Esophagus muscularis mucosa (tissue), 4 donors: ENCODE measurements at regions not wholly inside any gene's neighbourhood (a gene's known extent, or its start where the extent isn't known, plus 50 kb on each side); places are given as distances from the start of the nearest gene placed in this dataset.
A peak's percentile ranks its signal among the peaks of the same experiment; 100 is the strongest.
"Not testable (repeated sequence)": the region's sequence is repeated elsewhere in the genome, so short reads cannot be mapped to it uniquely, and the experiment has no call there.

Experiments
- DNase-seq: peaks from one replicate; pipeline ENCODE4 v3.0.0-alpha.2; 2017; ENCODE audit errors: extremely low spot score
- H3K27ac ChIP-seq, 4 donors: fragments of 200-600 bp; sonication (generic); replicated peaks in 1 of 4; 1 replicate in 3 of 4; 2 replicates in 1 of 4; pipeline ENCODE4 v1.5.1; 2016 to 2019; ENCODE audit warnings: mild to moderate bottlenecking in 1 of 4
- H3K27me3 ChIP-seq, 4 donors: fragments of 200-600 bp; sonication (generic); one replicate each; pipeline versions ENCODE4 v1.5.1 to v1.6.0; 2016 to 2019
- H3K36me3 ChIP-seq, 4 donors: fragments of 200-600 bp; sonication (generic); one replicate each; pipeline ENCODE4 v1.5.1; 2016 to 2019
- H3K4me1 ChIP-seq, 4 donors: fragments of 200-600 bp; sonication (generic); one replicate each; pipeline ENCODE4 v1.5.1; 2016 to 2019
- H3K4me3 ChIP-seq, 4 donors: fragments of 200-600 bp; sonication (generic); 1 replicate in 2 of 4; 2 replicates in 2 of 4; pipeline ENCODE4 v1.5.1; 2016 to 2019; ENCODE audit warnings: mild to moderate bottlenecking in 4 of 4, moderate library complexity in 1 of 4
- H3K9me3 ChIP-seq, 4 donors: fragments of 200-600 bp; sonication (generic); 1 replicate in 3 of 4; 2 replicates in 1 of 4; pipeline ENCODE4 v1.5.1; 2016 to 2019
- CTCF ChIP-seq, 3 experiments: fragments of 200-600 bp in 2 of 3; fragments of 450-650 bp in 1 of 3; sonication (generic) in 2 of 3; IDR thresholded peaks; one replicate each; pipeline ENCODE4 v1.5.1; 2017 to 2019; ENCODE audit warnings: antibody characterized with exemption in 3 of 3, mild to moderate bottlenecking in 2 of 3, moderate library complexity in 1 of 3
- EP300 ChIP-seq: sonication (generic); formaldehyde crosslinking; IDR thresholded peaks from one replicate; pipeline ENCODE4 v1.6.1; 2017; ENCODE audit warnings: antibody characterized with exemption
- POLR2A ChIP-seq: fragments of 450-650 bp; IDR thresholded peaks from one replicate; pipeline ENCODE4 v1.6.1; 2017; ENCODE audit warnings: antibody characterized with exemption, moderate library complexity, mild to moderate bottlenecking, low read depth
- POLR2AphosphoS5 ChIP-seq, 2 donors: sonication (generic); formaldehyde crosslinking; IDR thresholded peaks; one replicate each; pipeline ENCODE4 v1.6.1; 2017; ENCODE audit warnings: antibody characterized with exemption in 2 of 2
- WGBS: methylation state at CpG from one replicate; pipeline ENCODE4 v1.1.5; 2018; 5-methylcytosine and 5-hydroxymethylcytosine counted together
- intact Hi-C: fragments of 100-400 bp; cut with DNase I; formaldehyde crosslinking; loops from one replicate; pipeline ENCODE4 v1.15.1; 2023

GRCh38 chr7:27453702-27454405 is 208.8 kb downstream of the HIBADH start:
- DNase-seq: peak; percentile 87
- peaks cover 0 to 3% (median 0%) of the 10 kb centered on the region in 4 donors for H3K4me1 ChIP-seq
- H3K9me3 ChIP-seq: no peaks in the 10 kb centered on the region
- intact Hi-C loops: no loop called here
- no peaks in the 10 kb centered on the region for H3K36me3 ChIP-seq
- TF ChIP-seq EP300: no peak
- TF ChIP-seq CTCF (IDR thresholded peaks at IDR 0.05): no peak
- no peak for TF ChIP-seq POLR2AphosphoS5 (IDR thresholded peaks at IDR 0.05)
- no peak for TF ChIP-seq POLR2A
- H3K27ac ChIP-seq: no peak overlapping the region
- H3K4me3 ChIP-seq: no peak overlapping the region
- 66% methylated on average over 8 of the region's 8 CpGs for WGBS
- peaks cover 0 to 6% (median 0%) of the 10 kb centered on the region in 4 donors for H3K27me3 ChIP-seq

DNA sequence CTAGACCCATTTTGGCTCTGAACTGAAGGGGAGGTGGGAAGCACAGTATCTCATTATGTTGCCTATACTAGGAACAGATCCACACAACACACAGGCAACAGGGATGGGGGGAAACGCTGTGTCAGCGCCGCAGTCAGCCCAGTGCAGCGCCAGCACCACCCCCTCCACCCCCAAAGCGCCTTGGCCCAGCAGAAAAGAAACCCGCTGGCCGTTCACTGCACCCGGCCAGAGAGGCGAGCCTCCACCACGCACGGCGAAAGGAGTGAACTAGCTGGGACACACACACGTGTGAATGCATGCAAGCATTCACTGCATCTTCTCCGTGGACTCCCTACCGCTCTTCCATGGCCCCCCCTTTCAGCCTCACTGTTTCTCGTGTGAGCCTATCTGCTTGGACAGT is 205.6 kb downstream of the HIBADH start:
- peak overlapping the region in 1 of 4 donors; percentile 7 for H3K4me3 ChIP-seq
- intact Hi-C loops, H3K36me3 ChIP-seq, H3K9me3 ChIP-seq, H3K27me3 ChIP-seq, DNase-seq, H3K4me1 ChIP-seq, H3K27ac ChIP-seq: not testable (repeated sequence)
- 82% methylated on average over 11 of the region's 16 CpGs for WGBS

GRCh38 chr7:27457603-27458565 is 204.8 kb downstream of the HIBADH start:
- H3K9me3 ChIP-seq, DNase-seq, H3K36me3 ChIP-seq, intact Hi-C loops, H3K27ac ChIP-seq, H3K4me1 ChIP-seq: not testable (repeated sequence)
- H3K4me3 ChIP-seq: peak overlapping the region in 1 of 4 donors; percentile 7
- WGBS: 76% methylated on average over 28 of the region's 35 CpGs
- peaks cover 0 to 12% (median 0%) of the 10 kb centered on the region in 4 donors for H3K27me3 ChIP-seq

DNA sequence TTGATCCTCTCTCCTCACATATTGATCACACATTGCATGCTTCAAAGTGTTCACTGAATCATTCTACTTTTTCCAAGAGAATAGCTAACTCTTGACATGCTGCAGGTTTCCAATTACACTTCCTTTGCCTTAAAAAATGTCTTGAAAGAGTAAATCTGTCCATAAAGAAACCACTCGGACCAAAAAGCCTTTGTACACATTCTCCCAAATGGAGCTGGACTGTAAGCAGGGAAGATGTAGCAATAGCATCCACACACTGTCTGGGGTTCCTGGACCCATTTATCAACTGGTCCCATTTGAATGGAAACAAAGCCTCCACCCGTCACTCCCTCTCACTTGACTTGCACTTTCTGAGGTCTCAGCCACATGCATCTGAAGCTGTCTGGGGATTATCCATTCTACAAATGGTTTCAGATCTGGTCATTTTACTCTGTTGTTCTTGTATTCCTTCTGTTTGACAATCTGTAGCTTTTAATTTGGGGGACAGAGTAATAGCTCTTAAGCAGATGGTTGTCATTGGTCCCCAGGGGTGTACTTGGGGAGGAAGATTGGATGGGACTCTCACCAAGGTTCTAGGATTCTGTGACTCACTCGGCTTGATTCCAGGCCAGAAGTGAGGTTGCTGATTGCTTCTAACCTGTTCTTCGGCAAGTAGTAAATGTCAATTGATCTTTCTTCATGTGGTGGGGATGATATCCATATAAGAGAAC is 203.5 kb downstream of the HIBADH start:
- Histone ChIP-seq H3K36me3 (no peaks in the 10 kb centered on the region), H3K4me3 (no peak overlapping the region), H3K4me1 (peaks cover 0 to 5% (median 2%) of the 10 kb centered on the region in 4 donors), H3K9me3 (no peaks in the 10 kb centered on the region), H3K27me3 (peaks cover 0 to 14% (median 0%) of the 10 kb centered on the region in 4 donors), H3K27ac (peak overlapping the region in 3 of 4 donors; percentile 22 to 28 (median 27))
- no peak for DNase-seq
- intact Hi-C loops: no loop called here
- WGBS: 76% methylated on average over 4 of the region's 4 CpGs
- no peak for TF ChIP-seq EP300
- TF ChIP-seq POLR2AphosphoS5 (IDR thresholded peaks at IDR 0.05): no peak
- no peak for TF ChIP-seq CTCF (IDR thresholded peaks at IDR 0.05)
- TF ChIP-seq POLR2A: no peak

GRCh38 chr7:27459731-27460053 is 203.0 kb downstream of the HIBADH start:
- Histone ChIP-seq H3K36me3 (no peaks in the 10 kb centered on the region), H3K4me1 (peaks cover 0 to 5% (median 2%) of the 10 kb centered on the region in 4 donors), H3K27ac (peak overlapping the region in 1 of 4 donors; percentile 28), H3K4me3 (no peak overlapping the region), H3K9me3 (no peaks in the 10 kb centered on the region), H3K27me3 (peaks cover 0 to 16% (median 0%) of the 10 kb centered on the region in 4 donors)
- DNase-seq: no peak
- intact Hi-C loops: no loop called here
- WGBS: 67% methylated on average over 2 of the region's 2 CpGs
- TF ChIP-seq EP300 (no peak), POLR2AphosphoS5 (IDR thresholded peaks at IDR 0.05) (no peak), CTCF (IDR thresholded peaks at IDR 0.05) (no peak)
